KOPT-K1 (cell line): ENCODE measurements at regions not wholly inside any gene's neighbourhood (a gene's known extent, or its start where the extent isn't known, plus 50 kb on each side); places are given as distances from the start of the nearest gene placed in this dataset.

Experiments
- H3K27ac ChIP-seq: fragments of 200-600 bp; sonication (generic); 2 replicates; pipeline ENCODE4 v1.5.1; 2016; ENCODE audit warnings: antibody characterized with exemption, mild to moderate bottlenecking, low read depth, low read length; ENCODE audit not compliant: poor library complexity, severe bottlenecking
- H3K36me3 ChIP-seq: fragments of 200-600 bp; sonication (generic); 2 replicates; pipeline ENCODE4 v1.5.1; 2017; ENCODE audit warnings: antibody characterized with exemption, mild to moderate bottlenecking, low read length, moderate library complexity; ENCODE audit not compliant: insufficient read depth
- H3K9me3 ChIP-seq: fragments of 200-600 bp; sonication (generic); 2 replicates; pipeline ENCODE4 v1.5.1; 2017; ENCODE audit warnings: antibody characterized with exemption, low read length, mild to moderate bottlenecking; ENCODE audit not compliant: insufficient read depth, poor library complexity, severe bottlenecking

DNA sequence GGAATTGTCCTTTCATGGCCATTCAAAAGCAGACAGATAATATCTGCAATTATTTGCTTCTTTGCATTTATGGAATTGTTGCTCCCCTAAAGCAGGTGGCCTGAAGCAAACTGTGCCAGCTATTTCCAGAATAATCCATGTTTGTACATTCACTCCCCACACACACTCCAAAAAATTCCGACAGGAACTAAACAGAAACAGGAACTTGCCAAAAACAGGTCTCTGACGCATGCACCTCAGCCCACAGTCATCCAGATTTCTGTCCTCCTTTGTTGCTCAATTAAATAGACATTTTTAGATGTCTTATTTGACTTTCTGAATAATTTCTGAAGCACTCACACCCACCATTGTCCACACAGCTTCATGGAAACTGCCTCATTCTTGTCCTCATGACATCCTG is 71.5 kb upstream of the EDNRA start:
- Histone ChIP-seq H3K9me3 (no peaks in the 10 kb centered on the region), H3K27ac (no peak overlapping the region), H3K36me3 (no peaks in the 10 kb centered on the region)

DNA sequence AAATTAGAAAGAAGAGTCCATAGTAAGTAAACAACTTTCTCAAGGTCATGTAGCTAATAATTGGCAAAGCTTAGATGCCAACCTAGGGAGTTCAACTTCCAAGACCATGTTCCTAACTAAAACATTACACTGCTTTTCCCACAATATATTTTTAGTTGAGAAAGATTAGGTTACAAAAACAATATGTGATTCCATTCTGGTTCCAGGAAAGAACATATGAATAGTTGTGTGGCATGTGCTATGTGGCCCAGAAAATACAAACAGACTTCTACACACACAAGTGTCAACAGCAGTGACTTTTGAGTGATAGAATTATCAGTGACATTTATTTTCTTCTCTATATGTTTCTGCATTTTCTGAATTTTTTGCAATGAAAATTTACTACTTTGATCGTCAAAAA is 62.7 kb upstream of the EDNRA start:
- no peak overlapping the region for H3K27ac ChIP-seq
- H3K36me3 ChIP-seq = no peaks in the 10 kb centered on the region
- no peaks in the 10 kb centered on the region for H3K9me3 ChIP-seq

DNA sequence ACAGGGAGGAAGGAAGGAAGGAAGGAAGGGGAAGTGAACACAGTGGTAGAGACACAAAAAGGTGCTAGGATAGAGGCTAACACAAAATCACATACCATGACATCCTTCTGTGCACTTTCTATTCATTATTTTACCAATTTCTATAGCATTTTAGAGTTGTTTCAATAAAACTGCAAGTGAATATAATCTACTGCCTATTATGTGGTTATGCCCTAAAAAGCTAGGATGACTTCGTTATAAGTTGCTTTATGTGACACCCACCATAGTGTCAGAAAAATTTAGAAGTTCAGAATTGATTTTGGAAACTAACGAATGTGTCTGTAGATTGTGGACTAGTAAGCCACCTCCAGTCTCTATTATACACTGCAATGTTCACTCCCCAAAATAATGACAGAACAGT is 59.4 kb upstream of the EDNRA start:
- no peak overlapping the region for H3K27ac ChIP-seq
- H3K36me3 ChIP-seq = no peaks in the 10 kb centered on the region
- H3K9me3 ChIP-seq = no peaks in the 10 kb centered on the region

DNA sequence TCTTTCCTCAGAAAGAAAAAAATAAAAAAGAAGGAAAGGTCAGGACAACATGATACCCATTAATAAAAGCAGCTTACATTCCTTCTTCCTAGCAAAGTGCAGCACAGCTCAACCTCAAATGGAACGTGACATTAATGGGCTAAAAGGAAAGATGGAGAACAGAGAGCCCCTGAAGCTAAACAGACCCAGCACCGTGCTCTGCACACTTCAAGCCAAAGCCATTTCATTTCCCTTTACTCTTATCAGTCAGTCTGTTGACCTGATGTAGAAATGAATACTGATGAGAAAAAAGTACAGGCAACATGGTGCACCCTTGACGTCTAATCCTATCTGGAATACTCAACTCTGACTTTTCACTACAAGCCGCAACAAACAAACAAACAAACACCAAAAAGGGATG is 57.7 kb upstream of the EDNRA start:
- Histone ChIP-seq H3K27ac (no peak overlapping the region), H3K36me3 (no peaks in the 10 kb centered on the region), H3K9me3 (no peaks in the 10 kb centered on the region)

DNA sequence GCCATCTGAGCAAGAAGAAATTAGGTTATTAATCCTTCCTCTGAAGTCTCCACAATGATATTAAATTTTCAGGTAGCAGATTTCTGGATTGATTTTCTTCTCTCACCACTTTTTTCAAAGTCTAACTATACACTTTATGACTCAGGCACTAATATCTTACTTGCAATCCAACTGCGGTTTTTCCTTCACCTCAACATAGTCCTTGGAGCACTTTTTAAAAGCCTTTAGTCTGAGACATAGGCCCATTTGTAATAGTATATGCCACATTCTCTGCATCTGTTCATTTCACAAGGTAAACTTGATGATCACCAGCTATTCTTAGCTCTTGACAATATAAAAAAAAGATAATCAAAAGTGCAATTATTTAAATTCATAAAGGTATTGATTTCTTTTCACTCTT is 55.9 kb upstream of the EDNRA start:
- Histone ChIP-seq H3K36me3 (no peaks in the 10 kb centered on the region), H3K27ac (no peak overlapping the region), H3K9me3 (no peaks in the 10 kb centered on the region)

DNA sequence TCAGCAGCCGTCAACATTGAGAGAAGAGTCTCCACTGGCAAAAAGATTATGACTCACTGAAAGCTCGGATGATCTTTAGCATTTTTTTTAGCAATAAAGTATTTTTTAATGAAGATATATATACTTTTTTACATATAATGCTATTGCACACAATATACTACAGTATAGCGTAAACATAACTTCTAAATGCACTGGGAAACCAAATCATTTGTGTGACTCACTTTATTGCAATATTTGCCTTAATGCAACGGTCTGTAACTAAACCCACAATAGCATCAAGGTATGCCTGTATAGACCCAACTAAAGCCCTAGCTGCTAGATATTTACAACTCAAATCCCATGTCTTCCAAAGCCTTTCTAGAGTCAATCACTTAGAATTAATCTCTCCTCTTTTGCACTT is 52.3 kb upstream of the EDNRA start:
- Histone ChIP-seq H3K36me3 (no peaks in the 10 kb centered on the region), H3K27ac (no peak overlapping the region), H3K9me3 (no peaks in the 10 kb centered on the region)

DNA sequence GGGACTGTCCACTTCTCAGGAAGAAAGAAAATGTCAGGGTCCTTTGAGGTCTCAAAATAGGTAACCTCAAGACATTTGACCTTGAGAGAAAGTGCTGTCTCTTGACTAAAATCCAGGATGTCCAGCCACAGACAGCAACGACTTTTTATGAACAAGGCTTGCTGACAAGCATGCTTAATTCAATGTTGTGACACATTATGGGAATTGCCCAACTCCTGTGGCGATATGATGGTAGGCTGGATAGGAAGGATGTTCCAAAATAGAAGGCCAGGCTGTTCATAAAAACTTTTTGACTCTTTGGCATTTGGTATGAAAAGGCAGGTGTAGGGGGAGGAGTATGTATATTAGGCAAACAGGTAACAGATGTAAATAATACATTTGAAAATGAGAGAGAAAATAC is 50.8 kb upstream of the EDNRA start:
- H3K27ac ChIP-seq = no peak overlapping the region
- H3K36me3 ChIP-seq = no peaks in the 10 kb centered on the region
- no peaks in the 10 kb centered on the region for H3K9me3 ChIP-seq
